NCI-H1105 (cell line): ENCODE measurements at regions not wholly inside any gene's neighbourhood (a gene's known extent, or its start where the extent isn't known, plus 50 kb on each side); places are given as distances from the start of the nearest gene placed in this dataset.
"Not testable (repeated sequence)": the region's sequence is repeated elsewhere in the genome, so short reads cannot be mapped to it uniquely, and the experiment has no call there.

ENCODE experiments used
- DNase-seq: peaks from one replicate; lab custom pipeline; 2025; lab: John Stamatoyannopoulos, UW

GRCh38 chr4:29104694-29105093, 1615.5 kb upstream of the PCDH7 start:
- DNase-seq: no peak

DNA sequence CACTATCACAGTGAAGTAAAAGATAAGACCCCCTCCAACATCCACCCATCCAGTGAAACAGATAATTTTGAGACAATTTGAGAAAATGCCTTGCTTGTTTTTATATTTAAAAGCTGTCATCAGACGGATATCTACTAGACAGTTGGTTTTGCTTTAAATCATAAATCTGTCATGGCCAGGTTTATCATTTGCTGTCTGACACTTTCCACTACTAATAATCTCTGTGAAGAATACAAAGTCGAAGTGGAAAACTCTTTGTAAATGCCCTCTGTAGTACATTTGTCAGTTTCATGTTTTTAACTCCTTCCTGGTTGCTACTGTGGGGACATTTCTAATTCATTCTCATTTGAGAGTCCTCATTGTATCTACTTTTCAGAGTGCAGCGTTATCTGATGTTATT, 1606.2 kb upstream of the PCDH7 start:
- no peak for DNase-seq

DNA sequence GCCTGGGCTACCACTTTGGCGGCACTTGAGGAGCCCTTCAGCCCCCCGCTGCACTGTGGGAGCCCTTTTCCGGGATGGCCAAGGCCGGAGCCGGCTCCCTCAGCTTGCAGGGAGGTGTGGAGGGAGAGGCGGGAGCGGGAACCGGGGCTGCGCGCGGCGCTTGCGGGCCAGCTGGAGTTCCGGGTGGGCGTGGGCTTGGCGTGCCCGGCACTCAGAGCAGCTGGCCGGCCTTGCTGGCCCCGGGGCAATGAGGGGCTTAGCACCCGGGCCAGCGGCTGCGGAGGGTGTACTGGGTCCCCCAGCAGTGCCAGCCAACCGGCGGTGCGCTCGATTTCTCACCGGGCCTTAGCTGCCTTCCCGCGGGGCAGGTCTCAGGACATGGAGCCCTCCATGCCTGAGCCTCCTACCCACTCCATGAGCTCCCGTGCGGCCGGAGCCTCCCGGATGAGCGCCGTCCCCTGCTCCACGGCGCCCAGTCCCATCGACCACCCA, 1602.9 kb upstream of the PCDH7 start:
- DNase-seq: not testable (repeated sequence)

GRCh38 chr4:29121586-29121985, 1598.6 kb upstream of the PCDH7 start:
- DNase-seq: no peak

DNA sequence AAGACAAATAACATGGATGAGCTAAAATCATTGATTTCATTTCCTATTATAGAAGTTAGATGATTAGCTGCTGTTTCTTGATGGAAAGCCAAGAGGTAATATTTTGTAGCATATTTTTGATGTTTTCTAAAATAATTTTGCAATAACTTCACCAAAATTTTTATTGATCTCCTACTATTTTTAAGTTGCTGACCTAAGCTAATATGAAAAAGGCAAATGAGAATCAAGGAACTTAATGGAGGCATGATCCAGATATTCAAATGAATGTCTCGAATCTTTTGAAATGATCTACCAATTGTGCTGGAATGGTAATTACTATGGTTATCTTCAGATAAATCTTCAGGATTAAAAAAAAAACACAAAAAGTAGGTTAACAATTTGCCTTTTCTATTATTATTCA, 1591.4 kb upstream of the PCDH7 start:
- DNase-seq: no peak

GRCh38 chr4:29131304-29131703, 1588.9 kb upstream of the PCDH7 start:
- DNase-seq: no peak

DNA sequence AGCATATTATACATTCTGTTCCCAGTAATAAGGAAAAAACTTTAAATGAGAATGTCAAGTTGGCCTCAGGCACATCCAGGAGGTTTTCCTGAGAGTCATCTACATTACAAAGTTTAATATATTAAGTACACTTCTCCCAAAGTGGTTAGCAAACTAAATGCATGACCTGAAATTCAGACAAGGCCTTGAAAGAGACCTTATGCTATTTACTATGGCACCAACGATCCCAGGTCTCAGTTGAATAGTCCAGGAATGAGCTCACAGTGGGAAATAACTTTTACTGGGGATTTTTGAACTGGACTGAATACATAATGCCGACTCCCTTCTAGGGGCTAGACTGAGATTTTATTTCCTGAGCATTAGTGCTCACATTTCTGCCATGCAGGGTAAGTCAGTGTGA, 1577.5 kb upstream of the PCDH7 start:
- DNase-seq: no peak

GRCh38 chr4:29151584-29151983, 1568.6 kb upstream of the PCDH7 start:
- DNase-seq: no peak

DNA sequence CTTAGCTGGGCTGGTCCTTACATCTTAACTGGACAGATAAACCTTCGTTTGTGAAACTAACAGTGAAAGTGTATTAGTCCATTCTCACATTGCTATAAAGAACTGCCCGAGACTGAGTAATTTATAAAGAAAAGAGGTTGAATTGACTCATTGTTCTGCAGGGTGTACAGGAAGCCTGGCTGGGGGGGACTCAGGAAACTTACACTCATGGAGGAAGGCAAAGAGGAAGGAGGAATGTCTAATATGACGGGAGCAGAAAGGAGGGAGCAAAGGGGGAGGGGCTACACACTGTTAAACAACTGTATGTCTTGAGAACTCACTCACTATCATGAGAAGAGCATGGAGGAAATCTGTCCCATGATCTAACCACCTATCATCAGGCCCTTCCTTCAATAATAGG, 1566.5 kb upstream of the PCDH7 start:
- DNase-seq: no peak

DNA sequence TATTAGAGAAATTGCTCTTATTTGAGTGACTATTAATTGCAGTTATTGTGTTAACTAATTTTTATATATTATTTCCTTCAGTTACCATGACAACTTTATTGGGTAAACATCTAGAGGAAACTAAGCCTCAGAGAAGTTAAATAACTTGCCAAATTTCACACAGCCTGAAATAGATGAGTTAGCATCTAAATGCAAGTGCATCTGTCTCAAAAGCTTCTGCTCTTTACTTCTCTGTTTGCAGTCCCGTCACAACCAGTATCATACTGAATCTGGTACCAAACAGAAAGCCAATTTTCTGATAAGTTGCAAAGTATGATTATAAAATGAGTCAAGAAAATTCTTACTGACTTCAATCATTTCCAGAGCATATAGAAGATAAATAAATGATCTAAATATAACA, 1544.9 kb upstream of the PCDH7 start:
- DNase-seq: no peak

DNA sequence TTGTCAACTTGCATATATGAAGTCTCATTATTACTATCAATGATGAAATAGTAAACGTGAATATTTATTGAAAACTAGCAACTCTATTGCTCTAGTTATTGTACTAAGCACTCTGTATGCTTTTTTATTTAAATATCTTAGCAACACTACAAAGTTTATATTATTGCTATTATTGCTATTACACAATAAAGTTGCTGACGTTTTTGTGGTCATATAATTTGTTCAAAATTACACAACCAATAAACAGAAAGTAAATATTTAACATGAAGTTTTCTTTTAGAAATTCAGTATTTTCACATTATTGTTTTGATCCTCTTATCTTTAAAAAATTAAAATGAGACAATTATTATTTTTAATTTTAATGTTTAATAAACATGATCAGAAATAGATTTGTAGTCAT, 1521.1 kb upstream of the PCDH7 start:
- DNase-seq: no peak

DNA sequence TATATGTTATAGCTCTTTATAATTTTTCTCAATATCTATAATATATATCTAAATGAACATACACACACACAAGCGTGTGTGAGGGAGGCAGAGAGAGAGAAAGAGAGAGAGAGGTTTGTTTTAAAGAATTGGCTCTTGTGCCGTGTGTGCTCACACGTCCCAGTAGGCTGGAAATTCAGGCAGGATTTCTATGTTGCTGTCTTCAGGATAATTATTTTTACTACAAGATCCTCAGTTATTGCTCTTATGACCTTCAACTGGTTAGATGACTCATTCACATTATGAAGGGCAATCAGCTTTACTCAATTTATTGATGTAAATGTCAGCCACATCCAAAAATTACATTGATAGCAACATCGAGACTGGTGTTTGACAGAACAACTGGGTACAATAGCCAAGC, 1520.7 kb upstream of the PCDH7 start:
- no peak for DNase-seq

DNA sequence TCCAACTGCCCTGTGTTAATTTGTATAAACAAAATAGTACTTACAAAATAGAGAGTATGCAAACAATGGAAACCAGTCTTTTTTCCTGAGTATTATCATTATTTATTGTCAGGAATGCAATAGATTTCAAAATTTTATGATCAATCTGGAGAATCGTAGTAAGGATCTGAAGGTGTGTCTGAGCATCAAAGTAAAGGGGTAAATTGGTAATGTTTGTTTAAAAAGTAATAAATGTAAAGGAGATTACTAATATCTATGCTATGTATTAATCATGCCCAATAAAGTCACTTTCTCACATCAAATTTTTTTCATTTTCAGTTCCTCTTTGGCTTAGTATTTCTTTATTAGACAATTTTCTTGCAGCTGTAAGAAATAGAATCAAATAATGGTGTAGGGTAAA, 1507.1 kb upstream of the PCDH7 start:
- no peak for DNase-seq

- no peak for DNase-seq
Measured at GRCh38 chr4:29220761-29221160, 1499.4 kb upstream of the PCDH7 start.

GRCh38 chr4:29224911-29225310, 1495.3 kb upstream of the PCDH7 start:
- no peak for DNase-seq

DNA sequence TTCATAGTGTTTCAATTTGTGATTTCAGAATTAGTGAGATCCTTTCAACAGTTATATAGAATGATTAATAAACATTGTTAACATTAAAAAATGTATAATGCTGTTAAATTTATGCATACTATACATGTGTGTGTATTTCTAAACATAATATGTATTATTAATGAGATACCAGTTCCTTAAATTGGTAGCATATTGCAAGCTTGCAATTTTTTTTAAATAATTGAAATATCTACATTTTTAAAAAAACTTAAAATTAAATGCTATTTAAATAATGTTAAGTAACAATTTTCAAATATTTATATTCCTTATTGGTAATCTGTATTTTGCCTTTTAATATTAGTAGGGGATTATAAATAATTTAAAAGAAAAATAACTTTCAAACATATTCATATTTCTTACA, 1479.5 kb upstream of the PCDH7 start:
- no peak for DNase-seq

- DNase-seq: no peak
Measured at GRCh38 chr4:29243054-29243453, 1477.1 kb upstream of the PCDH7 start.

- no peak for DNase-seq
Measured at GRCh38 chr4:29243851-29244250, 1476.3 kb upstream of the PCDH7 start.

DNA sequence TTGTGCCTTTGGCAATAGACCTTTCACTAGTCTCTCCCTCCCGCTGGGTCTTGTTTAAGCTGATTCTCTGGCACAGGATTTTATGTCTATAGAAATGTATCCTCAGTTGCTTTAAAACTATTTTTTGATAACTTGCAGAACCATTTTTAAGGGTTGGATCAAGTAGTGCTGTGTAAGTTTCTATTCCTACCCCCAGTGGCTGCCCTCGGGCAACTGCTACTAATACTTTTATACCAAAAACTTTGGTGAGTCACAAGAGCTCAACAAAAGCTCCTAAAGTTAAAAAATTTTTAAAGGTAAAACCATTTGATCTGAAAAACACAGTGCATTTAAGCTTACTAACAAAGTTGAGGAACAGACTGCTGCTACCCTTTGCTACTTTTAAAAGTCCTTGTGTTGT, 1460.6 kb upstream of the PCDH7 start:
- DNase-seq: no peak

GRCh38 chr4:29262986-29263385, 1457.2 kb upstream of the PCDH7 start:
- no peak for DNase-seq

DNA sequence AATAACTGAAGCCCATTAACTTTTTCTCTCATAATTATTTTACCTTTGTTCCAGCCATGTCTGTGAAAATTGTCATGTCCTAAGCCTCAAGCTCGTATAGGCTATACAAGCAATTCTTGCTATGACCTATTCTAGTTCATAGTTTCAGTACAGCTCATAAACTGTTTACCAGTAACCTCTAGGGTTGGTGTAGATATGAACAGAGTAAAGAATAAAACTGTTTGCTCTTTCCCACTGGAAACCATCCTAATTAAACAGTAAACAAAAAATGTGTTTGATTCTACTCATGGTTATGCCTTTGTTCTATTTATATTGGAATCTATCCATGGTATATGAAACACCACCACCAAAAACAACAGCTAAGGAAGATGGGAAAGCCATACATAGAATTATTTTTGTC, 1444.0 kb upstream of the PCDH7 start:
- no peak for DNase-seq

GRCh38 chr4:29277381-29277780, 1442.8 kb upstream of the PCDH7 start:
- no peak for DNase-seq

DNA sequence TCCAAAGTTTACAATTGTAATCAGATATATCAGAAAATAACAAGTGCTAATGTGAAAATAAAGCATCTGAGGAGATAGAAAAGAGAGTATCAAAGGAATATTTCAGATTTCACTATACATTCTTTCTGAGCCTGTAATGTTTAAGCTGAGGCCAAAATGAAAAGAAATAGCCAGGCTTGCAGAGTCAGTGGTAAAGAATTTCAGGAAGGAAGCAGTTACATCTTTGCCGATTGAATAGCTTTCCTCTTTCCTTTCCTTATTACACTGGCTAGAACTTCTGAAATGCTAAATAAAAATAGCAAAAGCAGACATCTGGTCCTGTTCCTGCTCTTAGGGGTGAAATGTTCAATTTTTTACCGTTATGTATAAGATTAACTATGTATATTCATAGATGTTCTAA, 1441.6 kb upstream of the PCDH7 start:
- DNase-seq: no peak

DNA sequence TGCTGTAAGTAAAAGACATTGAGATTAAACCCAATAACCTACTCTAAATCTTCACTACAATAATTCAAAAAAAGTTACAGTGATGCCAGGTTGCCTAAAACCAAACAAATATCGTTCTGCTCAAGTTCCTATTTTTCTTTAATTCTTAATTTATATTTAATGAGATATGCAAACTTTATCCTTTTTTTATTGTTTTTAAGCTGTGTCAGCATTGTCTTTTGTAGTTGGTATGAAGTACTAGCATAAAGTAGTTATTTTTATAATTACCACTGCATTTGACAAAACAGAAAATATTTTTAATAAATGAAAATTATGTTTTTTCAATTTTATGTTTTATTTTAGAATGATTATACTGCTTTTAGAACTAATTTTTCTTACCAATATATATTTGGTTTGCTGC, 1431.1 kb upstream of the PCDH7 start:
- DNase-seq: no peak

DNA sequence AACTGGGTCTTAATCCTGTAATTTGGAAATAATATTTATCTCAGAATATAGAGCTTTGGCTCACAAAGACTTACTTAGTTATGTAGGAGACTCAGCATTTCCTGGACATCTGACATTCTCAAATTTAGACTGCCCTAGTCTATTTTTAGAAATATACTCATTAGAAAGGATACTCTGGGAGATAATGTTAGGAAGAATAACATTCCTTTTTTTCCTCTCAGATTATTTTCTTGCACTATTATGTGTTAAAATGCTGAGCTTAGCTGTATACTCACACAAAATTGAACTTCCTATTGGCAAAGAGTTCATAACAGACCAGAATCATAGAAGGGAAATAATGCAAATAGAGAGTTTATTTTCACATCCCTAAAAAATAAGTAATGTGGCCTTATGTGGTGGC, 1424.9 kb upstream of the PCDH7 start:
- no peak for DNase-seq
